Keratinocyte (primary cell): ENCODE measurements at regions not wholly inside any gene's neighbourhood (a gene's known extent, or its start where the extent isn't known, plus 50 kb on each side); places are given as distances from the start of the nearest gene placed in this dataset.

Source experiments
- EZH2 ChIP-seq: IDR thresholded peaks from one replicate; pipeline ENCODE4 v1.6.1; 2012; ENCODE audit warnings: inconsistent platforms, mild to moderate bottlenecking, low read length, moderate library complexity
- TF ChIP-seq, protein P1 (sequence below), 3 experiments: IDR thresholded peaks in 1 of 3; conservative IDR thresholded peaks in 1 of 3; optimal IDR thresholded peaks in 1 of 3; 2 replicates in 2 of 3; 3 replicates in 1 of 3; pipeline versions ENCODE3 to v1.5.1; 2011; ENCODE audit warnings: low read length in 3 of 3, mild to moderate bottlenecking in 3 of 3, moderate library complexity in 2 of 3, control low read depth in 1 of 3, inconsistent platforms in 1 of 3; ENCODE audit not compliant: insufficient read depth in 2 of 3; ENCODE audit errors: extremely low read depth in 1 of 3

DNA sequence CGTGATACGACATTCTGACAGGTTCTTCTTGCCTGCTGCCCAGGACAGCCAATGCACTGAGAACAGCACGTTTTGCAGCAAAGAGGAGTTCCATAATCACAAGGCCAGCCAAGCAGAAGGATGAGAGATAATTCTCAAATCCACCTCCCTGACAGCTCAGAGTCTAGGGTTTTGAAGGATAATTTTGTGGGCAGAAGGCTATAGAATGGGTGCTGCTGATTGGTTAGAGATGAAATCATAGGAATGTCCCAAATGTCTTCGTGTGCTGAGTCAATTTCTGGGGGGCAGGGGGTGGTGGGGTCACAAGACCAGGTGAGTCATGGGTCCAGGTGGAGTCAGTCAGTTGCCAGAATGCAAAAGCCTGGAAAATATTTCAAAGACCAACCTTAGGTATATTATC, 175.5 kb upstream of the SLC30A5 start:
- TF ChIP-seq, protein P1, sequence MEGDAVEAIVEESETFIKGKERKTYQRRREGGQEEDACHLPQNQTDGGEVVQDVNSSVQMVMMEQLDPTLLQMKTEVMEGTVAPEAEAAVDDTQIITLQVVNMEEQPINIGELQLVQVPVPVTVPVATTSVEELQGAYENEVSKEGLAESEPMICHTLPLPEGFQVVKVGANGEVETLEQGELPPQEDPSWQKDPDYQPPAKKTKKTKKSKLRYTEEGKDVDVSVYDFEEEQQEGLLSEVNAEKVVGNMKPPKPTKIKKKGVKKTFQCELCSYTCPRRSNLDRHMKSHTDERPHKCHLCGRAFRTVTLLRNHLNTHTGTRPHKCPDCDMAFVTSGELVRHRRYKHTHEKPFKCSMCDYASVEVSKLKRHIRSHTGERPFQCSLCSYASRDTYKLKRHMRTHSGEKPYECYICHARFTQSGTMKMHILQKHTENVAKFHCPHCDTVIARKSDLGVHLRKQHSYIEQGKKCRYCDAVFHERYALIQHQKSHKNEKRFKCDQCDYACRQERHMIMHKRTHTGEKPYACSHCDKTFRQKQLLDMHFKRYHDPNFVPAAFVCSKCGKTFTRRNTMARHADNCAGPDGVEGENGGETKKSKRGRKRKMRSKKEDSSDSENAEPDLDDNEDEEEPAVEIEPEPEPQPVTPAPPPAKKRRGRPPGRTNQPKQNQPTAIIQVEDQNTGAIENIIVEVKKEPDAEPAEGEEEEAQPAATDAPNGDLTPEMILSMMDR (optimal IDR thresholded peaks at IDR 0.05 in 1 of 3, IDR thresholded peaks at IDR 0.05 in 1 of 3, conservative IDR thresholded peaks at IDR 0.05 in 1 of 3; ENCODE audit: extremely low read depth in 1 of 3, insufficient read depth in 2 of 3, low read length in 3 of 3): no peak
- no peak for TF ChIP-seq EZH2
